GM18511 (cell line): ENCODE measurements at regions not wholly inside any gene's neighbourhood (a gene's known extent, or its start where the extent isn't known, plus 50 kb on each side); places are given as distances from the start of the nearest gene placed in this dataset.

ENCODE experiments used
- ATAC-seq: cut with Tn5 transposase; IDR thresholded peaks from one replicate; pipeline ENCODE4 v1.9.1; 2021; ENCODE audit warnings: mild to moderate bottlenecking, moderate library complexity; ENCODE audit not compliant: unreplicated experiment

GRCh38 chr3:42013691-42014457, 52.0 kb upstream of the ULK4 start:
- ATAC-seq = peak; percentile 10

GRCh38 chr3:42012935-42013690, 51.2 kb upstream of the ULK4 start:
- peak; percentile 82 for ATAC-seq

- ATAC-seq = peak; percentile 39
Observed at GRCh38 chr3:42012383-42012934, 50.6 kb upstream of the ULK4 start.
